Esophagus muscularis mucosa (tissue), 4 donors: ENCODE measurements at regions not wholly inside any gene's neighbourhood (a gene's known extent, or its start where the extent isn't known, plus 50 kb on each side); places are given as distances from the start of the nearest gene placed in this dataset.

Source experiments
- DNase-seq: peaks from one replicate; pipeline ENCODE4 v3.0.0-alpha.2; 2017; ENCODE audit errors: extremely low spot score
- H3K27ac ChIP-seq, 4 donors: fragments of 200-600 bp; sonication (generic); replicated peaks in 1 of 4; 1 replicate in 3 of 4; 2 replicates in 1 of 4; pipeline ENCODE4 v1.5.1; 2016 to 2019; ENCODE audit warnings: mild to moderate bottlenecking in 1 of 4
- H3K27me3 ChIP-seq, 4 donors: fragments of 200-600 bp; sonication (generic); one replicate each; pipeline versions ENCODE4 v1.5.1 to v1.6.0; 2016 to 2019
- H3K36me3 ChIP-seq, 4 donors: fragments of 200-600 bp; sonication (generic); one replicate each; pipeline ENCODE4 v1.5.1; 2016 to 2019
- H3K4me1 ChIP-seq, 4 donors: fragments of 200-600 bp; sonication (generic); one replicate each; pipeline ENCODE4 v1.5.1; 2016 to 2019
- H3K4me3 ChIP-seq, 4 donors: fragments of 200-600 bp; sonication (generic); 1 replicate in 2 of 4; 2 replicates in 2 of 4; pipeline ENCODE4 v1.5.1; 2016 to 2019; ENCODE audit warnings: mild to moderate bottlenecking in 4 of 4, moderate library complexity in 1 of 4
- H3K9me3 ChIP-seq, 4 donors: fragments of 200-600 bp; sonication (generic); 1 replicate in 3 of 4; 2 replicates in 1 of 4; pipeline ENCODE4 v1.5.1; 2016 to 2019
- EP300 ChIP-seq: sonication (generic); formaldehyde crosslinking; IDR thresholded peaks from one replicate; pipeline ENCODE4 v1.6.1; 2017; ENCODE audit warnings: antibody characterized with exemption
- POLR2A ChIP-seq: fragments of 450-650 bp; IDR thresholded peaks from one replicate; pipeline ENCODE4 v1.6.1; 2017; ENCODE audit warnings: antibody characterized with exemption, moderate library complexity, mild to moderate bottlenecking, low read depth
- POLR2AphosphoS5 ChIP-seq, 2 donors: sonication (generic); formaldehyde crosslinking; IDR thresholded peaks; one replicate each; pipeline ENCODE4 v1.6.1; 2017; ENCODE audit warnings: antibody characterized with exemption in 2 of 2
- WGBS: methylation state at CpG from one replicate; pipeline ENCODE4 v1.1.5; 2018; 5-methylcytosine and 5-hydroxymethylcytosine counted together
- intact Hi-C: fragments of 100-400 bp; cut with DNase I; formaldehyde crosslinking; loops from one replicate; pipeline ENCODE4 v1.15.1; 2023
- TF ChIP-seq, protein P1 (sequence below), 3 experiments: fragments of 200-600 bp in 2 of 3; fragments of 450-650 bp in 1 of 3; sonication (generic) in 2 of 3; IDR thresholded peaks; one replicate each; pipeline ENCODE4 v1.5.1; 2017 to 2019; ENCODE audit warnings: antibody characterized with exemption in 3 of 3, mild to moderate bottlenecking in 2 of 3, moderate library complexity in 1 of 3

DNA sequence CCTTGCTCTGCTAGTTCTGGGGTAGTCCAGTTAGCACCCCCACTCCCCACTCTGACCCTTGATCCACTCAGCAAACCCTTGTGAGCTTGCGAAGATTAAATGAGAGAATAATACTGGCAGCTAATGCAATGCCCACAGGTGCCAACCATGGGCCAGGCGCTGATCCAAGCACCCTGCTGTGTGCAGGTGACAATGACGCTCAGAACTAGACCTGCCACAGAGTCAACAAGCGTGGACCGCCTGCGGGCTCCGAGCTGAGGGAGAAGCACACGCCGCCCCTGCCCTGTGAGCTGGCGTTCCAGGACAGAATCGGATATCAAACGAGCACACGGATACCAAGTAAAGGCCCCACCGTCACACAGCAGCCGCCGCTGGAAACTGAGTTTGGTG is 129.2 kb downstream of the FAM53A start:
- TF ChIP-seq EP300 = no peak
- TF ChIP-seq, protein P1, sequence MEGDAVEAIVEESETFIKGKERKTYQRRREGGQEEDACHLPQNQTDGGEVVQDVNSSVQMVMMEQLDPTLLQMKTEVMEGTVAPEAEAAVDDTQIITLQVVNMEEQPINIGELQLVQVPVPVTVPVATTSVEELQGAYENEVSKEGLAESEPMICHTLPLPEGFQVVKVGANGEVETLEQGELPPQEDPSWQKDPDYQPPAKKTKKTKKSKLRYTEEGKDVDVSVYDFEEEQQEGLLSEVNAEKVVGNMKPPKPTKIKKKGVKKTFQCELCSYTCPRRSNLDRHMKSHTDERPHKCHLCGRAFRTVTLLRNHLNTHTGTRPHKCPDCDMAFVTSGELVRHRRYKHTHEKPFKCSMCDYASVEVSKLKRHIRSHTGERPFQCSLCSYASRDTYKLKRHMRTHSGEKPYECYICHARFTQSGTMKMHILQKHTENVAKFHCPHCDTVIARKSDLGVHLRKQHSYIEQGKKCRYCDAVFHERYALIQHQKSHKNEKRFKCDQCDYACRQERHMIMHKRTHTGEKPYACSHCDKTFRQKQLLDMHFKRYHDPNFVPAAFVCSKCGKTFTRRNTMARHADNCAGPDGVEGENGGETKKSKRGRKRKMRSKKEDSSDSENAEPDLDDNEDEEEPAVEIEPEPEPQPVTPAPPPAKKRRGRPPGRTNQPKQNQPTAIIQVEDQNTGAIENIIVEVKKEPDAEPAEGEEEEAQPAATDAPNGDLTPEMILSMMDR (IDR thresholded peaks at IDR 0.05) = no peak
- TF ChIP-seq POLR2A = no peak
- no peak for TF ChIP-seq POLR2AphosphoS5 (IDR thresholded peaks at IDR 0.05)
- no peaks in the 10 kb centered on the region for H3K9me3 ChIP-seq
- no peak overlapping the region for H3K4me3 ChIP-seq
- no peaks in the 10 kb centered on the region for H3K36me3 ChIP-seq
- intact Hi-C loops = no loop called here
- DNase-seq = no peak
- peaks cover 0 to 89% (median 7%) of the 10 kb centered on the region in 4 donors for H3K27me3 ChIP-seq
- 88% methylated on average over 16 of the region's 16 CpGs for WGBS
- H3K27ac ChIP-seq = no peak overlapping the region
- H3K4me1 ChIP-seq = peaks cover 0 to 3% (median 0%) of the 10 kb centered on the region in 4 donors

DNA sequence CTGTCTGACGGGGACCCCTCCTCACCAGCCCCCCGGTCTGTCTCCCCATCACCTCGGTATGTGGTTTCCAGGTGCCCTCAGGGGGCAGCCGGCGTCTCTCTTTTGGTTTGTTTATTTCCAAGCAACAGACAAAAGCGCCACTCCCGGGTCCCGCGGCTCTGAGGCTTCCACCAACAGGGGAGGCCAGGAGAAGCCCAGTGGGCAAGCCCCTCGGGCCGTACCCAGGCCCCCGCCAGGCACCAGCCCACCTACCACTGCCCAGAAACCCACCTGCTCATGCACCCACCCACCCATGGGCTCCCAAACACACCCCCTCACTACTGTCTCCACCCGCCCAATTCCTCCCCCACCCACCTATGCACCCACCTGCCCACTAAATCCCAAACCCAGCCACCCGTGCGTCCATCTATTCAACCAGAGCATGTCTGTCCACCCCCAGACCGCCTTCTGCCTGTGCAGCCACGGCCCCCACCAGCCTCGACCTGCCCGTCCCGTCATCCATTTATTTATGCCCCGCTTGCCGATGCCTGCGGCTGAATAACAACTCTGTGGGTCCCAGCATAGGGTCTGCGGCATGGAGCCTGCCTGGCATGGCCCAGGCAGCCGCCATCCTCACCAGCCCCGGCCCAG is 129.8 kb downstream of the FAM53A start:
- DNase-seq = no peak
- no peak for TF ChIP-seq POLR2AphosphoS5 (IDR thresholded peaks at IDR 0.05)
- no peak for TF ChIP-seq POLR2A
- no peak for TF ChIP-seq EP300
- TF ChIP-seq, protein P1 (IDR thresholded peaks at IDR 0.05) = no peak
- Histone ChIP-seq H3K4me1 (peaks cover 1 to 6% (median 4%) of the 10 kb centered on the region in 4 donors), H3K27me3 (peaks cover 0 to 84% (median 6%) of the 10 kb centered on the region in 4 donors), H3K36me3 (no peaks in the 10 kb centered on the region), H3K27ac (no peak overlapping the region), H3K9me3 (no peaks in the 10 kb centered on the region), H3K4me3 (no peak overlapping the region)
- intact Hi-C loops = no loop called here
- 76% methylated on average over 25 of the region's 26 CpGs for WGBS

DNA sequence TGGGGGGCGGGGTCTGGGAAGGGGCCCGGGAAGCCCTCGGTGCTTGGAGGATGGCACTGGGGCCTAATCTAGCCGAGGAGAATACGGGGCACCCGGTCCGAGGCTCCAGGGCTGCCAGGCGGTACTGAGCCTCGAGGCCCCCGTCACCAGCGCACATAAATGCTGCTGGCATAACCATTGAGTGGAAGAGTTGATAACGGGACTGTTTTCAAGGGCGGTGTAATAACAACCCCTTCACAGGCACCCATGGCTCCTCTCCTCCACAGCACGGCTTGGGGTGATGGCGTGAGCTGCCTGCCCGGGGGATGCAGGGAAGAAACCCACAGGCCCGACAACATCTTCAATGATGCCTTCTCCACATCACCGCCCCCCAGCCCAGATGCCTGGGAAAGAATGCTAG is 130.7 kb downstream of the FAM53A start:
- H3K27me3 ChIP-seq = peaks cover 0 to 75% (median 6%) of the 10 kb centered on the region in 4 donors
- no peaks in the 10 kb centered on the region for H3K9me3 ChIP-seq
- peaks cover 11 to 16% (median 13%) of the 10 kb centered on the region in 4 donors for H3K4me1 ChIP-seq
- TF ChIP-seq POLR2AphosphoS5 (IDR thresholded peaks at IDR 0.05) (no peak), POLR2A (no peak), EP300 (no peak)
- TF ChIP-seq, protein P1 (IDR thresholded peaks at IDR 0.05) = no peak
- no peaks in the 10 kb centered on the region for H3K36me3 ChIP-seq
- intact Hi-C loops = no loop called here
- no peak for DNase-seq
- no peak overlapping the region for H3K27ac ChIP-seq
- WGBS = 83% methylated on average over 18 of the region's 18 CpGs
- H3K4me3 ChIP-seq = no peak overlapping the region

DNA sequence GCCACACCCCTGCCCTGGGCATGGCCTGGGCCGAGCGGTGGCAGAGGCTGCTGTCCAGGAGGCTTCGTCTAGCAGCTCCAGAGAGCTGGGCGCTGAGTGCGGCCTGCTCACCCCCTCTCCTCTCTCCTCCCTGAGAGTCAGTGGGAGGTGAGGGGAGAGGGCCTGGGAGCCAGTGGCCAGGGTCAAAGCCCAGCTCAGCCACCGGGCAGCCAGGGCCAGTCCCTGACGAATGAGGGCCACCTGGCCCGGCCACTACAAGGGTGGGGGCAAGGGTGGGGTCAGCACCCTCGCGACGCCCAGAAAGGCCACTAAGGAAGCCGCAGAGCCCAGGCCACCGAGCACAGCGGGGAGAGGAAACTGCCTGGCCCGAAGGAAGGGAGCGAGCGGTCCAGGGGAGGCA is 131.7 kb downstream of the FAM53A start:
- Histone ChIP-seq H3K9me3 (no peaks in the 10 kb centered on the region), H3K4me3 (no peak overlapping the region), H3K36me3 (no peaks in the 10 kb centered on the region), H3K4me1 (peaks cover 14 to 23% (median 17%) of the 10 kb centered on the region in 4 donors), H3K27me3 (peaks cover 0 to 67% (median 6%) of the 10 kb centered on the region in 4 donors), H3K27ac (no peak overlapping the region)
- intact Hi-C loops = no loop called here
- TF ChIP-seq POLR2A (no peak), EP300 (no peak), POLR2AphosphoS5 (IDR thresholded peaks at IDR 0.05) (no peak)
- TF ChIP-seq, protein P1 (IDR thresholded peaks at IDR 0.05) = no peak
- 73% methylated on average over 8 of the region's 17 CpGs for WGBS
- DNase-seq = no peak

DNA sequence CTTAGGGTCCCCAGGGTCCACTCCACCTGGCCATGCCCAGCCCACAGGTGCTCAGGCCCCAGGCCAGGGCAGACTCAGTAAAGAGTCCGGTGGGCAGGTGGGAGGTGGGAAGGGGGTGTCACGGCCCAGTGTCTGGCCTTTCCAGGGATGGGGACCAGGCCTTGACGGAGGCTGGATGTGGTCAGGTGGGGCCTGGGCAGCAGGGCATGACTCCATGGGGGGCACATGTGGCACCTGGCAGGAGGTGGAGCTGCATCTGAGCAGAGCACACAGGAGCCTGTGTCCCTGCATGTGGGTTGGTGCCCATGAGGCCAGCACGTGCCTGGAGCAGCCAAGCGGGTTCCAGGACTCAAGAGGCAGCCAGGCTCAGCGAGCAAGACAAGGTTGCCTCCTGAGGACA is 132.9 kb downstream of the FAM53A start:
- TF ChIP-seq EP300 (no peak), POLR2A (no peak), POLR2AphosphoS5 (IDR thresholded peaks at IDR 0.05) (no peak)
- TF ChIP-seq, protein P1 (IDR thresholded peaks at IDR 0.05) = no peak
- WGBS = 88% methylated on average over 3 of the region's 6 CpGs
- H3K27ac ChIP-seq = no peak overlapping the region
- H3K27me3 ChIP-seq = peaks cover 0 to 55% (median under 1%) of the 10 kb centered on the region in 4 donors
- no peak for DNase-seq
- intact Hi-C loops = no loop called here
- no peak overlapping the region for H3K4me3 ChIP-seq
- H3K9me3 ChIP-seq = no peaks in the 10 kb centered on the region
- H3K4me1 ChIP-seq = peaks cover 14 to 20% (median 17%) of the 10 kb centered on the region in 4 donors
- no peaks in the 10 kb centered on the region for H3K36me3 ChIP-seq
